ENCODE measurements at regions not wholly inside any gene's neighbourhood (a gene's known extent, or its start where the extent isn't known, plus 50 kb on each side); places are given as distances from the start of the nearest gene placed in this dataset.

GRCh38 chr12:19572920-19573558 lies 133.7 kb downstream of the AEBP2 start:
- DNase-seq: peak; percentile 55

DNA sequence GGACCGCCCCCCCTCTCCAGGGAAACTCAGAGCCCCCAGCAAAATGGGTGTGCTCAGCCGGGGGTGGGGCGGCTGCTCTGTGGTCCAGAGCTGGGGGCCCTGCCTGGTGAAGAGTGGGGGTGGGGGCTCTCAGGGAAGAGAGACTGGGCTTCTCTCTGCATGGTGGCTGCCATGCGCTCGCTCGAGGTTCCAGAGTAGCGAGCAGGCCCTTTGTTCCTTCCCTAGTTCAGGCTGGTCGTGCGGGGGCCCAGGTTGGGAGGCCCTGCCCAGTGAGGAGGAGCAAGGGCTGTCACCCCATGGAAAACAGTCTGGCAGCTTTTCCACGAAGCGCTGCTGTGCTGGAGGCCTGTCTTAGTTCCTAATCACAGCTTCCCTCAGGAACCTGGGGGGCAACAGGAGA lies 134.6 kb downstream of the AEBP2 start:
- no peak for DNase-seq

- no peak for DNase-seq
These were observed 135.3 kb downstream of the AEBP2 start for GRCh38 chr12:19574601-19575000.

GRCh38 chr12:19575337-19576243 lies 136.3 kb downstream of the AEBP2 start:
- peak; percentile 87 for DNase-seq

GRCh38 chr12:19576506-19577280 lies 137.4 kb downstream of the AEBP2 start:
- no peak for DNase-seq

- DNase-seq: no peak
These were observed 137.9 kb downstream of the AEBP2 start for GRCh38 chr12:19577281-19577530.

DNA sequence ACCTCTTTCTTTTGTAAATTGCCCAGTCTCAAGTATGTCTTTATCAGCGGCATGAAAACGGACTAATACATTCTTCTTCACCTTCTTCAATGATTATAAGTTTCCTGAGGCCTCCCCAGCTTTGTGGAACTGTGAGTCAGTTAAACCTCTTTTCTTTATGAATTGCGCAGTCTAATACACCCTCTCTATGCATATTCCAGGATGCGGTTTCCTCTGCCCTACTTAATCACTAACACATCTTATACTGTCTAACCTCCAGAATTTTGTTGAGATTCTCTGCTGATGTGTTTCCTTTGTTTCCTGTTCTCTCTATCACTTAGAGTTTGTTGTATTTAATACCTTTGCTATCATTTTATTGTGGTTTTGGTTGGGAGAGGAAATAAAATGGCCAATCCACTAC lies 145.4 kb downstream of the AEBP2 start:
- no peak for DNase-seq

DNA sequence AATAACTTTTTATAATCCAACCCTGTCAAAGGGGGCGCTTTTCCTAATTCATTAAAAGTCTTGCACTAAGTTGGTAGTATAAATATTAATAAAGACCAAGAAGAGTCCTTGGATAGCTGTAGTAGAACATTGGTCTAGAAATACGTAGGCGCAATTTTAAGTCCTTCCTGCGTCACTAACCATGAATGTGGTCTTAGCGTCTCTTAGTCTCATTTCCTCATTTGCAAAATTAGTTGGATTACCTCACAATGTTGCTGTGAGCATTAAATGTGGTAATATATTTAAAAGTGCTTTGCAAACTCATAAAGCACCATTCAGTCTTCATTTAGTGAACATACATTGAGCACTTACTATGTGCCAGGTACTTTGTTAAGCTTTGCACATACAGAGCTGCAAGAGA lies 149.7 kb downstream of the AEBP2 start:
- DNase-seq: no peak

- DNase-seq: no peak
These were observed 152.7 kb downstream of the AEBP2 start for GRCh38 chr12:19591951-19592350.

DNA sequence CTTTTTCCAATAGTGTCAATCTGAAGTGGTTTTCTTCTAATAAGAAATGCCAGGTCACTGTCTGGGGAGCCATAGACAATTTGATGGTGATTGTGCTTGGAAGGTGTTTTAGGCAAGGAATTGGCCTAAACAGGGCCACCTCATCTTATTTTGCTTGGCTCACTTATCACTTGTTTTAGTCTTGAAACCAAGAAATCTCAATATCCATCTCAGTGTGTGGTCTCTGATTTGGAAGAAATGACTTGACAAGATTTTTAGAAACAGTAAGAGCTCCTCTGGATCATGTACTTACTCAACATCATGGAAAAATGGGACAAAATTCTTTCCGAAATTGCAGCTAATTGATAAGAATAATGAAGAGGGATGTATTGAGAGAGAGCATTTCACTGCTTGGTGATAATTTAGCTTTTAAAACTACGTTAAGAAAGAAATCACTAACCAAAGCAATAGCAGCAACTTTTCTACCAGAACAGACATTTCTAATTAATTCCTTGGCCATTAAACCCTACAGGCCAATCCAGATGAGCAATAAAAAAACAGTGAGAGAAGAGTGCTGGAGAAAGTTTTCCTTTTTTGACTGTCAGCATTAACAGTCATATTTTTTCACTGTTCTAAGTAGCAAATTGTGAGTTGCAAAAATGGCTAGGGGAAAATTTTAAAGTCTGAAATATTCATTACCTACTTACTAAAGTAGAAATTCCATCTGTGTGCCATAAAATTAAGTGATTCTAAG lies 157.3 kb downstream of the AEBP2 start:
- DNase-seq: no peak

- DNase-seq: no peak
These were observed 158.1 kb downstream of the AEBP2 start for GRCh38 chr12:19597167-19598026.

DNA sequence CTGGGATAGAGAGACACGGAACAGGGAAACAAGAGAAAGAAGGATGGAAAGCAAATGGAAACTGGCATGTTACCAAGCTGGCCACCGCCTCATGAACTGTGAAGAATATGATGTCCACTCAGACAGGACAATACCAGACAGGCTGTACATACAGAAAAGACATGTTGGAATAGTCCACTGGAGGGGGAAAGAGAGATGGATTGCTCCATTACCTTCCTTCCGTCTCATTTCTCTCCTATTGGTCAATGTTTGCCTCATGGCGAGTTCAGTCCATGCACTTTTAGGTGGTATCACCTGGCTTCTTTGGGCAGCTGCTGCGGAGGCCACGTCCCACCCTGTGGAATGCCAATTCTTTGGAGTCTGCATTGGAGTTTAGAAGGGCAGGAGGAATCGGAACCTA lies 166.4 kb downstream of the AEBP2 start:
- no peak for DNase-seq

GRCh38 chr12:19608039-19608438 lies 168.7 kb downstream of the AEBP2 start:
- no peak for DNase-seq

GRCh38 chr12:19613051-19613535 lies 173.8 kb downstream of the AEBP2 start:
- DNase-seq: no peak

DNA sequence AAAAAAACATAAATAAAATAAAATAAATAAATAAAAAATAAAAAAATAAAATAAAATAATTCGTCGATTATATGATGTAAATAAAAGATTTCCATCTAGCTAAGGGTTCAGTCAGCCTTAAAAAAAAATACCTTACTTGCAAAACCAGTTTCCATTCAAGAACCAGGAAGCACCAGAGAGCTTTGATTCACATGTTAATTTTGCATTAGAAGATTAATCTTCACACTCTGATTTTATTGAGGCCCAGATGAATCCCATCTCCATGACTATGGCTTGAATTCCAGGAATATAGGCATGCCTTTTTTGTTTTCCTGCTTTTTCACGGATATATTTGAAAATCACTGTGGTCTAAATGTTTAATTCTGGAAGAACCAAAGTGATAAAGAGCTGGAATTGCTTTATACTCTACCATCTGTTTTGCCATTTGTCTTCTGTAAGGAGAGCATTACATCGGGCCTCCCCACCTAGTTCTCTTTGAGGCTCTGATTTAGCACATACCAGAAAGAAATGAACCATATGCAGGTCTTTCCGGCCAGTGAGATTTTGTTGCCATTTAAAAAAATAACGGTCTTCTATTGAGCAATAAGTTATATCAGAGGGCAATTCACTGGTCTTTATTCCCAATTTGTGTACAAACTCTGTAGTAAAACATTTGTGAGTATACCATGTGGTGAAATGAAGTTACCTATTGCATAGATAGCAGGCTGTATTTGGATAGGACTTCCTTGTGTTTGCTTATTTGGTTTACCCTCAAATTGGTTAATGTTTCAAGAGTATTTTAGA lies 175.5 kb downstream of the AEBP2 start:
- DNase-seq: no peak

GRCh38 chr12:19615384-19615725 lies 176.1 kb downstream of the AEBP2 start:
- DNase-seq: no peak

GRCh38 chr12:19616781-19617180 lies 177.5 kb downstream of the AEBP2 start:
- no peak for DNase-seq

GRCh38 chr12:19620222-19620621 lies 180.9 kb downstream of the AEBP2 start:
- DNase-seq: no peak

- DNase-seq: no peak
These were observed 184.6 kb downstream of the AEBP2 start for GRCh38 chr12:19623751-19624399.

DNA sequence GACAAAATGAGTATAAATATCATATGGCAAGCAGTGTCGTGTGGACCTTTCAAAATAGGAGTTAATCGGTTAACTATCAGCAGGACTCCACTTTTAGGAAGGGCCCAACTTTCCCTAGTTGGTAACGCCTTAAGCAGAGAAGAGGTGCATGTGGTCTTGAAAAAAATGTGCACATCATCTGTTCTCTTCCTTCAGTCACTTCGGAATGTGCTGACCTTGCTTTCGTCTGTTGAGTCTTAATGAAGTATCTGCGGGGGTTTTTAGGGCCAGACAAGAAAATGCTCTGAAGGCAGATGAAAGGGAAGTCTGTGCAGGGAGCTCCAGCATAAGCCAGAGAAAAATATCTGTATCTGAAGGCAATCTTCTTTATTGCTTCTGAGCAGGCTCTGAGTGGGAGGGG lies 185.2 kb downstream of the AEBP2 start:
- peak; percentile 75 for DNase-seq

DNA sequence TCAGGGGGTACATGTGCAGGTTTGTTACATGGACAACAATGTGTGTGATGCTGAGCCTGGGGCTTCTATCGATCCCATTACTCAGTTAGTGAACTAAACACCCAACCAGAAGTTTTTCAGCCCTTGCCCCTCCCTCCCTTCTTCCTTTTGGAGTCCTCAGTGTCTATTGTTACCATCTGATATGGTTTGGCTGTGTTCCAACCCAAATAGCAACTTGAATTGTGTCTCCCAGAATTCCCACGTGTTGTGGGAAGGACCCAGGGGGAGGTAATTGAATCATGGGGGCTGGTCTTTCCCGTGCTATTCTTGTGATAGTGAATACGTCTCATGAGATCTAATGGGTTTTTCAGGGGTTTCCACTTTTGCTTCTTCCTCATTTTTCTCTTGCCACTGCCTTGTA lies 186.3 kb downstream of the AEBP2 start:
- peak; percentile 58 for DNase-seq

Measured in fibroblast of skin of right quadriceps (primary cell).